Cardiac fibroblast (primary cell): ENCODE measurements at regions not wholly inside any gene's neighbourhood (a gene's known extent, or its start where the extent isn't known, plus 50 kb on each side); places are given as distances from the start of the nearest gene placed in this dataset.
A peak's percentile ranks its signal among the peaks of the same experiment; 100 is the strongest.

Source experiments
- DNase-seq, 2 donors: peaks; one replicate each; pipeline versions ENCODE4 v3.0.0 to v3.0.0-alpha.2; 2010; ENCODE audit warnings: low read depth in 2 of 2
- H3K4me3 ChIP-seq, 2 donors: replicated peaks in 1 of 2; 1 replicate in 1 of 2; 2 replicates in 1 of 2; pipeline ENCODE4 v1.5.1; 2011; ENCODE audit warnings: low read depth in 2 of 2, low read length in 2 of 2, mild to moderate bottlenecking in 2 of 2, moderate library complexity in 1 of 2
- TF ChIP-seq, protein P1 (sequence below): IDR thresholded peaks from one replicate; pipeline ENCODE4 v1.5.1; 2011; ENCODE audit warnings: low read depth, mild to moderate bottlenecking, low read length, inconsistent platforms

DNA sequence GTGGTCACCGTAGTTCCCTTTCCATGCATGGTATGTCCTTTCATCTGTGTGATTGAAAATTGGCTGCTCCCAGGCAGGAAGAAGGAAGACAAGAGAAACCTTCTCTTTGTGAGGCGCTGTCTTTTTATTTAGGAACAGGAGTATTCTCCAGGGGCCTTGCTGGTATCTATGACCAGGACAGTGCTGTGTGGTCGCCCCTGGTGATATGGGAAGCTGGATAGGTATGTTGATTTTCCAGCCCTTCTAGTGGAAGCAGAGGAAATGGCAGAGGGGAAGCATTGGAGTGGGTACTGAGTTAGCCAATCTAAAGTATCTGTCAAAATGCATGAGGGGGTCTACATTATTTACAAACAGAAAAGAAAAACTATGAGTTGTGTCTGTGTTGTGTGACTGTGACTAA lies 226.6 kb downstream of the MTX2 start:
- DNase-seq: no peak
- TF ChIP-seq, protein P1, sequence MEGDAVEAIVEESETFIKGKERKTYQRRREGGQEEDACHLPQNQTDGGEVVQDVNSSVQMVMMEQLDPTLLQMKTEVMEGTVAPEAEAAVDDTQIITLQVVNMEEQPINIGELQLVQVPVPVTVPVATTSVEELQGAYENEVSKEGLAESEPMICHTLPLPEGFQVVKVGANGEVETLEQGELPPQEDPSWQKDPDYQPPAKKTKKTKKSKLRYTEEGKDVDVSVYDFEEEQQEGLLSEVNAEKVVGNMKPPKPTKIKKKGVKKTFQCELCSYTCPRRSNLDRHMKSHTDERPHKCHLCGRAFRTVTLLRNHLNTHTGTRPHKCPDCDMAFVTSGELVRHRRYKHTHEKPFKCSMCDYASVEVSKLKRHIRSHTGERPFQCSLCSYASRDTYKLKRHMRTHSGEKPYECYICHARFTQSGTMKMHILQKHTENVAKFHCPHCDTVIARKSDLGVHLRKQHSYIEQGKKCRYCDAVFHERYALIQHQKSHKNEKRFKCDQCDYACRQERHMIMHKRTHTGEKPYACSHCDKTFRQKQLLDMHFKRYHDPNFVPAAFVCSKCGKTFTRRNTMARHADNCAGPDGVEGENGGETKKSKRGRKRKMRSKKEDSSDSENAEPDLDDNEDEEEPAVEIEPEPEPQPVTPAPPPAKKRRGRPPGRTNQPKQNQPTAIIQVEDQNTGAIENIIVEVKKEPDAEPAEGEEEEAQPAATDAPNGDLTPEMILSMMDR: no peak
- H3K4me3 ChIP-seq: no peak overlapping the region

DNA sequence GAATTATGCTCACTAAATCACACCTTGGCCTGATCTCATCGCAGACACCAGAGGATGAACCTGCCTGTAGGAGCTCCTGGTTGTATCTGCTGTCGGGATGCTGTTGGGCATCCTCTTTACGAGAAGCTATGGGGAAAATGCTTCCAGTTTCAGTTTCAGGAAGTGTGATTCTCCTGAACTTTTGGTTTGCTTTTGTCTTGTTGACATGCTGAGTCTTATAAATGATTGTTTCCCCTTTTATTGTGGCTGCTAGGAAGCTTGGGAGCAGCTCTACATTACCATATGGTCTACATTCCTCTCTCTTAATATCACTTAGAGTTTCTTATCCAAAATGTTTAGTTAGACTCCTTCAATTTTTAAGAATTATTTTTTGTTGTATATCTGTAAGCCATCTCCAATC lies 227.5 kb downstream of the MTX2 start:
- TF ChIP-seq, protein P1: no peak
- no peak overlapping the region for H3K4me3 ChIP-seq
- no peak for DNase-seq

DNA sequence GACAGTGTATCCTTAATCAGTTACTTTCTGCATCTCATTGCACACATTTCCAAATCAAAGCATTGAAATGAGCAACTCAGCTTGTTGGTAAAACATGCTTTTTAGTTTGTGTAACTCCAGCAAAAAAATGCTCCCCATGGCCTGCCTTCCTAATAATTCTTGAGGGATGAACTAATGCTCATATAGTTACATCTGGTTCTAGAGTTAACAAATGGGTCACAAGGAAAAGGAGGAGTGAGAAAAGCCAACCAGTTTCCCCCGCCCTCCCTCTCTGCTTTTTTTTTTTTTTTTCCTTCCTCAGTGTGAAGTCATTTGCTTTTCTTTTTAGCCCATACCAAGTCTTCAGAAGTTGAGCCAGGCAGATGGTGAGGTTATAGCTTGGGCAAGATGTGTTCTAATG lies 231.7 kb downstream of the MTX2 start:
- H3K4me3 ChIP-seq: no peak overlapping the region
- DNase-seq: peak; percentile 39 to 50
- TF ChIP-seq, protein P1: no peak

DNA sequence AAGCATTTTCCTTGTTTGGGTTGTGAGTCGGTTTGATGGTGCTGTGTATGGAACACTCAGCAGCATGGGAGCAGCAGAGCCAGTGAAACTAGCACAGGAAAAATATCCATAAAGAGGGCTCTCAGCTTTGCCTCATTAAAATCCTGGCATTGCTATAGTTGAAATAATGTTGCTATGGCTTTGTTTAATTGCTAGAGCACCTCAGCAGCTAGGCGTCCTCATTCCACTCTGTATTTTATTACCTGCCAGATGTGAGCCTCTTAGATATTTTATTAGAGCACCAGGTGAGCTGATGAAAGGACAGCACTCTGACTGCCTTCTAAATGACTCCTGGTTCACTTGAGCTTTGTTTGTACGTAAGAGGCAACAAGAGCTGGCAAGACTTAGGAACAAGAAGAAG lies 232.4 kb downstream of the MTX2 start:
- DNase-seq: no peak
- no peak overlapping the region for H3K4me3 ChIP-seq
- TF ChIP-seq, protein P1: no peak

DNA sequence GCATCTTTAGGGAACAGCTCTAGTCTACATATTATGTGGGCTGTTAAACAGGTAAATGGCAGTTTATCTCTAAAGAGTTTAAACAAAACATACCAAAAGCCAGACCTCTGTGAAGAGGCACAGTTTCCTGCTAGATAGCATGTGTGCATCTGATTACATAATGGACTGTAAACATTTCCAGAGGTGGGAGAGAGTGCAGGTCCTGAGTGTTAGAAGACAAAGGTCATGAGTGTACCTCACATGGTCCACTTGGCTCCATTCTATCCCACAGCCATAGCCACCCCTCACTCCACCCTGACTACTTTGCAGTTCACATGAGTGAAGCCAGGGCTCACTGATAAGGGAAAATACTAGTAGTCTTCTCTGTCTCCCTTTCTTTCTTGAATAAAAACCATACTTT lies 233.4 kb downstream of the MTX2 start:
- no peak overlapping the region for H3K4me3 ChIP-seq
- TF ChIP-seq, protein P1: no peak
- DNase-seq: no peak

DNA sequence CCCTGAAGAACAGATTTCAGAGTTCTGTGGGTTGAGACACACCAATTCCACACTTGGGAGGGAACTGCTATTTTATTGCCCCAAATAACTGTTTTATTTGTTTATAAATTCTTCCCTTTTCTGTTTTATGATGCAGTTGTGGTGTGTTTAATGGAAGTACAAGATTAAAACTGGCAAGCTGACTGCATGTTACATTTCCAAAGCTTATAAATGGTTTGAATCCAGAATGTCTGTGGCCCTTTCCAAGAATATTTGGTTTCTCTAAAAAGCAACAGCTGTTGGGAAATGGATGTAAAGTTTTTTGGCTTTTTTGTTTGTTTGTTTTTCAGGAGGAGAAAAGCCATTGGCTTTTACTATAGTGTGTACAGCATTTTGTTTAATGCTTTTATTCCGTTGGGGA lies 234.5 kb downstream of the MTX2 start:
- DNase-seq: no peak
- H3K4me3 ChIP-seq: no peak overlapping the region
- TF ChIP-seq, protein P1: no peak

DNA sequence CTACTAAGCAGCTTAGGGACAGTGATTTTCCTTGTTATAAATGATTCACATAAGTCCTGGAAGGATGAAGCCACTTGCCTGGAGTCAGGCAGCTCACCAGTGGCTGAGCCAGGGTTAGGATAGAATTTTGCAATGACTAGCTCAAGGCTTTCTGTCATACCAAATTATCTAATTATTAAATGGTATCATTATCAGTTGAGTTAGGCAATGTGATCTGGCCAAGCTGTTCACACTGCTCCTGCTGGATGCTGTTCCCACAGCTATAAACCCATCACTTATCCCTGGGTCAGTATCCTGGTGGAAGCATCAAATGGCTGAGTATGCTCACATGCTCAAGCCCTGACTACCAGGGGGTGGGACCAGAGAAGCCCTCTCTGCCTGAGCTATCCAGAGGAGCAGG lies 235.2 kb downstream of the MTX2 start:
- TF ChIP-seq, protein P1: no peak
- DNase-seq: no peak
- H3K4me3 ChIP-seq: no peak overlapping the region
